ENCODE measurements at regions not wholly inside any gene's neighbourhood (a gene's known extent, or its start where the extent isn't known, plus 50 kb on each side); places are given as distances from the start of the nearest gene placed in this dataset.

DNA sequence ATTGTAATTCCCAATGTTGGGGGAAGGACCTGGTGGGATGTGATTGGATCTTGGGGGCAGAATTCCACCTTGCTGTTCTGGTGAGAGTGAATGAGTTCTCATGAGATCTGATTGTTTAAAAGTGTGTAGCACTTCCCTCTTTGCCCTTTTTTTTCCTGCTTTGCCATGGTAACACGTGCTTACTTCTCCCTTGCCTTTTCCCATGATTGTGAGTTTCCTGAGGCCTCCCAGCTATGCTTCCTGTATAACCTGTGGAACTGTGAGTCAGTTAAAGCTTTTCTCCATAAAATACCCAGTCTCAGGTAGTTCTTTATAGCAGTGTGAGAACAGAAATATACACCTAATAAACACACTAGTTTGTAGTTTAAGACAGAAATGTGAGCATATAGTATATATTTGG, 166.8 kb upstream of the MAGI2 start:
- TF ChIP-seq, protein P1, sequence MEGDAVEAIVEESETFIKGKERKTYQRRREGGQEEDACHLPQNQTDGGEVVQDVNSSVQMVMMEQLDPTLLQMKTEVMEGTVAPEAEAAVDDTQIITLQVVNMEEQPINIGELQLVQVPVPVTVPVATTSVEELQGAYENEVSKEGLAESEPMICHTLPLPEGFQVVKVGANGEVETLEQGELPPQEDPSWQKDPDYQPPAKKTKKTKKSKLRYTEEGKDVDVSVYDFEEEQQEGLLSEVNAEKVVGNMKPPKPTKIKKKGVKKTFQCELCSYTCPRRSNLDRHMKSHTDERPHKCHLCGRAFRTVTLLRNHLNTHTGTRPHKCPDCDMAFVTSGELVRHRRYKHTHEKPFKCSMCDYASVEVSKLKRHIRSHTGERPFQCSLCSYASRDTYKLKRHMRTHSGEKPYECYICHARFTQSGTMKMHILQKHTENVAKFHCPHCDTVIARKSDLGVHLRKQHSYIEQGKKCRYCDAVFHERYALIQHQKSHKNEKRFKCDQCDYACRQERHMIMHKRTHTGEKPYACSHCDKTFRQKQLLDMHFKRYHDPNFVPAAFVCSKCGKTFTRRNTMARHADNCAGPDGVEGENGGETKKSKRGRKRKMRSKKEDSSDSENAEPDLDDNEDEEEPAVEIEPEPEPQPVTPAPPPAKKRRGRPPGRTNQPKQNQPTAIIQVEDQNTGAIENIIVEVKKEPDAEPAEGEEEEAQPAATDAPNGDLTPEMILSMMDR (IDR thresholded peaks at IDR 0.05), result no peak
- no peak for TF ChIP-seq POLR2A (IDR thresholded peaks at IDR 0.05)

Data from right lobe of liver (tissue), 4 donors.